HK-2 (cell line): ENCODE measurements at regions not wholly inside any gene's neighbourhood (a gene's known extent, or its start where the extent isn't known, plus 50 kb on each side); places are given as distances from the start of the nearest gene placed in this dataset.
A peak's percentile ranks its signal among the peaks of the same experiment; 100 is the strongest.

Experiments used
- DNase-seq: peaks from one replicate; pipeline ENCODE4 v3.0.0-alpha.2; 2018; ENCODE audit not compliant: unreplicated experiment

DNA sequence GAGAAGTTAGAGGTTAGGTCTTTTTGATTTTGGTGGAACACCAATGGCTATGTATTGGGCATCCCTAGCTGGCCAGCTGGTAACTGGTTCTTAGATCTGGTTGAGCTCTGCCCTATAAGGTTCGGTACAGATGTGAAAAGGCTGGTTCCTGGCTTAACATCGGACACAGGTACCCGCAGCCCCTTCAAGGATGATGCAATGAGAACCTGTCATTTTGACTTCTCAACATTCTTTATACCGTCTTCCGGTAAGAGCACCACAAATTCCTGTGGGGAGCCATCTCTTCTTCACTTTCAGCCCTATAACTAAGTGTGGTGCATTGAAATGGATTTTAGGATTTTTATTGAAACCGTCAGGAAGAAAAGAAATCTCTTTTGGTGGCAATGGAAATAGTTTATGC, 222.8 kb downstream of the ADAMTS9 start:
- DNase-seq, result no peak

- no peak for DNase-seq
Observed at GRCh38 chr3:64463981-64464380, 223.8 kb downstream of the ADAMTS9 start.

- peak; percentile 25 for DNase-seq
Observed at GRCh38 chr3:64462203-64462602, 225.6 kb downstream of the ADAMTS9 start.

DNA sequence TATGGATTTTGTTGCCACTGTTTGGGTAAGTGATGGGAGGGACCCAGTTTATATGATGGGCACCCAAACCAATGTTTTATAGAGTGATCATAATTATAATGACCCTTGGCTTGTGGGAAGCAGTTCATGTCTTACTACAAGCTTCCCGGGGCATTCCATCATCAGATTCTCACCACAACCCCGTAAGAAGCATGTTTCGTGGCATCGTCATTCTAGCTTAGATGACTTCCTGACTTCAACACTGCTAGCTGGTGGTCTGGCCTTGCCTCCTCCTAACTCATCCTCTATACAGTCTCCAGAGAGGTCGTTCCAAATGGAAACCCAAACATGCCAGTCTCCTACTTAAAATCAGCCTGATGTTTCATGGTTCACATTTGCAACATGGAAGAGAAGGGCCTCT, 226.9 kb downstream of the ADAMTS9 start:
- no peak for DNase-seq

DNA sequence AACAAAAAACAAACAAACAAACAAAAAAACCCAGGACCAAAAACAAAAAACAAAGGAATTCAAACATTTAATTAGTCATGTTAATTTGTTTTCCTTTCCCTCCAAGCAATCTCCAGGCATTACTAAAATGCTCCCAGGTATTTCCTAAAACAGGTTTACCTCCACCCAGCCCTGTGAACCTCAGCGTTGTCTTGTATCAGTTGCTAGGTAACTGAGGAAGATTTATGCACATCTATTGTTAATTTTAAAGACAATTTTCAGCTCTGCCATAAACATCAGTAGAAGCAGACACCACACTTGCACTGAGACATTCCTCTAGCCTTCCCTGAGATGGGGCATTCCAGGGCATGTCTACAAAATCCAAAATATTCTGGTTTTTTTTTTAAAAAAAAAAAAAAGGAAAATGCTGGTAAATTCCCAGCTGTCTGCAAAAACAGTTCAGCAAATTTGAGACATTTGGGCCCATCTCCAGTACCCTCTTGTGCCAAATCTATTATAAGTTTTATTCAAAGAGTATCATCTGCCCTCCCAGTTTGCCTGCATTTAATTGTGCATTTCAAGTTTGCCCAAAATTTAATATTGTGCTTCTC, 227.6 kb downstream of the ADAMTS9 start:
- no peak for DNase-seq

- no peak for DNase-seq
Observed at GRCh38 chr3:64459711-64460110, 228.1 kb downstream of the ADAMTS9 start.

- no peak for DNase-seq
Observed at GRCh38 chr3:64457811-64458210, 230.0 kb downstream of the ADAMTS9 start.

DNA sequence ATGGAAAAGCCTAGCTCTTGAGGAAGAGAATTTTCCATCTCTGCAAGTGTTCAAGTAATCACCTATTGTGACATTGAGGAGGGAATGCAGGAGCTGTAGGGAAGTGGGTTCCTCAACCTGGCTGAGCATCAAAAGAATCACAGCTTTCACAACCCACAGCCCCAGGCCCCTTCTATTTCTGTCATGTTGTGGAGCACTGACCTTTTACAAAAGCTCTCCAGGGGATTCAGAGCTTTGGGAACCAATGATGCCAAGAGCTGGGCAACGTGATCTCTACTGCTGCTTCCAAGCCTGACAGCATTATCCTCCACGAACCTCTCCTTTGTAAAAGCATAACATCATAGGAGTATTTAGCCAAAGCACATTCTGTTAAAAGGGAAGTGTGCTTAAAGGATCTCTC, 231.1 kb downstream of the ADAMTS9 start:
- no peak for DNase-seq

DNA sequence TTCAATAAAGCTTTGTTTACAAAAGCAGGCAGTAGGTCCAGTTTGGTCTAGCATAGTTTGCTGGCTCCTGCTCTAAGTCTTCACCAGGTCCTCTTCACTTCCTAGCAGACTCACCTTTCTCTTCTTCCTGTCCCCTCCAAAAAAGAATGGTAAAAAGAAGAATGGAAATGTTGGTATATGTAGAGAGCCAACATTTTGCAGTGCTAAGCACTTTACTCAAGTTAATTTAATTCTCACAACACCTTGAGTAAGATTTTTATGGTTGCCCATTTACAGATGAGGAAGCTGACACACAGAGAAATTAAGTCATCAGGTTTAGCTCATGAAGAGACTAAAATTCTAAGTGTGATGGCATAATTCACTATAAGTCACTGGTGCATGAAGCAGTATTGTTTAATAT, 230.1 kb upstream of the PRICKLE2 start:
- no peak for DNase-seq

DNA sequence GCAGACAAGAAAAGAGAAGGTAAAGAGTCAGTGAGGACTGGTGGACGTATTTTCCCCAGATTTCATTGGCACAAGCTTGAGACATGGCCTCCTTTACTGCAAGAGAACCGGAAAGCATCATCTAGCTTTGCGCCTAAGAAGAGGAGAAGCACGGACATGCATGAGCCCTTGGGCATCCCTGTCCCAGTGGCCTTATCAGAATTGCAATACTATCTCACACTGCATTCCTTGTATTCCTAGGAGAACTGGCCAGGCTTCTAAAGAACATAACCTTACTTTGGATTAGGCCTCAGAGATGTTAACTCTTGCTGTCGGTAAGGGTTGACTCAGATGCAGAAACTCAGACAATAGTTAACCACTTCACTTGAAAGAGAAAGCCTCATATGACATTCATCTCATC, 229.5 kb upstream of the PRICKLE2 start:
- DNase-seq, result no peak

DNA sequence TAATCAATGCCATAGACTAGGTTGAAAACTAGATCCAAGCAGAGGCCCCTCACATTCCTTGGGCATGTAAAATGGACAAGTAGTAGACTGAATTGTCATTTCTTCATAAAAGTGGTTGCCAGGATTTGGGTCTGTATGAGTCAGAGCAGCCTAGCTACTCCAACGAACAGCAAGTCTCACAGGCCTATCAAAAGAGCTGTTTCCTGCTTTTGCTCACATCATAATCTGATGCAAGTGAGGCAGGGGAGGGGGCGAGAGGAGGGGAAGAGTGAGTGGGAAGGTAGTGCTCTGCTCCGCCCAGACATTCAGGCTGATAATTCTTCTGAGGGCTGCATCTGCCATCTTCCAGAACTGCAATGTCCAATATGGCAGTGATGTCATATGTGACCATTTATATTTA, 228.9 kb upstream of the PRICKLE2 start:
- no peak for DNase-seq

GRCh38 chr3:64451283-64452012, 226.2 kb upstream of the PRICKLE2 start:
- DNase-seq, result no peak

- no peak for DNase-seq
Observed at GRCh38 chr3:64450396-64450956, 225.2 kb upstream of the PRICKLE2 start.

- DNase-seq, result no peak
Observed at GRCh38 chr3:64449026-64449425, 223.8 kb upstream of the PRICKLE2 start.

DNA sequence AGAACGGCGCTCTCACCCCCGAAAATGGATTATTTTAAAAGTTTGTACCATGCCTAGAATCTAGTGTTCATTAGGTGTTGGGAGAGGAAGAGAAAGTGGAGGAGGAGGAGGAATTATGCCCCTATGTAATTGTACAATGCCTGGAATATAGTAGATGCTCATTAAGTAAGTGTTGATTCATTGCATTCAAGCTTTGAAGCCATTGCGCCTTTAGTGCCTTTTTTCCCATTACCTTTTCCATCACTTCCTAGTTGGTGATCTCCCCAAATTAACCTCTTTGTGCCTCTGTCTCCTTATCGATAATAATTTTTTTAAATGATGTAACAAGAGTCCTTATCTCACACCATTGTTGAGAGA, 220.7 kb upstream of the PRICKLE2 start:
- DNase-seq, result no peak

GRCh38 chr3:64445109-64445943, 220.1 kb upstream of the PRICKLE2 start:
- peak; percentile 58 for DNase-seq

DNA sequence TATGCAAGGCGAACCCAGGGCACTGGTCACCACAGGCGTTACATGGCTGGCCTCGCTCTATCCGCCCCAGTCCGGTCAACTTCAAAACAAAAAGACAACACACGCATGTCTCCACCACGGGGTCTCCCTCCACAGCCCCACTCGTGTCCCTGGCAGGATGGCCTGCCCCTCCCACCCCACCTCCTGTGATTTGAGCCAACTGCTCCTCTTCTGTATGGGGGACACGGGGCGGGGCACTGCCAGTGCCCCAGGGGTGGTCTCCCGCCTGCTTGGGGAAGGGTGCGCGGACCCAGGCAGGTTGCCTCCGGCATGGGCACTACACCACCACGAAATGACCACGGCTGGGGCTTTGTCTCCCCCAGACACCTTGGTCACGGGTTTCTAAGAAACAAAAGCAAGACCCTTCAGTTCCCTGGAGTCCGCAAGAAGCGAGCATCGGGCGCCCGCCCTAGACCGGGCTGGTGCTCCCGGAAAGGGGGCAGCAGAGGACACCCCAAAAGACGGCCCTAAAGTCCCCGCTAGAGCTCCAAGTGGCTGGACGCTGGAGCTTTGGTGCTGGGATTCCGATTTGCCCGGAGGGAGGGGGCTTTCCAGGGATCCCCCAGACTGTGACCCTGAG, 219.3 kb upstream of the PRICKLE2 start:
- DNase-seq, result no peak

- no peak for DNase-seq
Observed at GRCh38 chr3:64443546-64444381, 218.5 kb upstream of the PRICKLE2 start.

- no peak for DNase-seq
Observed at GRCh38 chr3:64441861-64442260, 216.6 kb upstream of the PRICKLE2 start.

DNA sequence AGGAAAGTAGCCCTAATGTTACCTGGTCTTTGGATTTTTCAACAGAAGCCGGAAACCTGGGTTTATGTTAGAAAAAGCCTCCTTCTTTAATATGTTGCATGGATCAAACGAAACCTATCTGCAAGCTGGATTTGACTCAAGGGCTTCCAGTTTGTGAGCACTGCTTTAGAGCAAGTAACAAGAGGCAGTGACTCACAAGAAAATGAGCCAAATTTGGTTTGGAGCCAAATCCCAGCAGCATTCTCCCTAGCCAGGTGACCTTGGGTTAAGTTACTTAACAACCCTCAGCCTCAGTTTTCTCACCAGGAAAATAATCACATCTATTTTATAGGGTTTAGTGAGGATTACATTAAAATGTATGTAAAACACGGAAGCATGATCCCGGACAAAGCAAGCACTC, 215.2 kb upstream of the PRICKLE2 start:
- peak; percentile 51 for DNase-seq

DNA sequence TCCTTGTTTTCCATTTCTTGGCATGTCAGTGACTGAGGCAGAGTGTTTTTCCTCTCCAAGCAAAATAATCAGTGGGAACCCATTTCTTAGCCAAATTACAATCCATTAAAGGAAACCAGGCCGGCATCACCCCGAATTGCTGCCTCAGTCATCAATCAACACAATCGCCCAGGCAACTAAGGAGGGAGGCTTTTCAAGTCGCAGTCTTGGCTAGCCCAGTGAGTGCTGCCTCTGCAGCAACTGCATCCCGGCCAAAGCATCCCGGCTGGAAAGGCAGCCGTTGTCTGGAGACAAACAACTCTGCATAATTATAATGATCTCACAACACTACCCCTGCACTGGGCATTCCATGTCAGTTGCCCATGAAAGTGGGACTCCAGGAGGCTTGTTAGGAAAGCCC, 213.5 kb upstream of the PRICKLE2 start:
- DNase-seq, result no peak
